ENCODE measurements at regions not wholly inside any gene's neighbourhood (a gene's known extent, or its start where the extent isn't known, plus 50 kb on each side); places are given as distances from the start of the nearest gene placed in this dataset.

GRCh38 chr19:30256496-30256850 lies 115.7 kb upstream of the ZNF536 start:
- TF ChIP-seq, protein P1, sequence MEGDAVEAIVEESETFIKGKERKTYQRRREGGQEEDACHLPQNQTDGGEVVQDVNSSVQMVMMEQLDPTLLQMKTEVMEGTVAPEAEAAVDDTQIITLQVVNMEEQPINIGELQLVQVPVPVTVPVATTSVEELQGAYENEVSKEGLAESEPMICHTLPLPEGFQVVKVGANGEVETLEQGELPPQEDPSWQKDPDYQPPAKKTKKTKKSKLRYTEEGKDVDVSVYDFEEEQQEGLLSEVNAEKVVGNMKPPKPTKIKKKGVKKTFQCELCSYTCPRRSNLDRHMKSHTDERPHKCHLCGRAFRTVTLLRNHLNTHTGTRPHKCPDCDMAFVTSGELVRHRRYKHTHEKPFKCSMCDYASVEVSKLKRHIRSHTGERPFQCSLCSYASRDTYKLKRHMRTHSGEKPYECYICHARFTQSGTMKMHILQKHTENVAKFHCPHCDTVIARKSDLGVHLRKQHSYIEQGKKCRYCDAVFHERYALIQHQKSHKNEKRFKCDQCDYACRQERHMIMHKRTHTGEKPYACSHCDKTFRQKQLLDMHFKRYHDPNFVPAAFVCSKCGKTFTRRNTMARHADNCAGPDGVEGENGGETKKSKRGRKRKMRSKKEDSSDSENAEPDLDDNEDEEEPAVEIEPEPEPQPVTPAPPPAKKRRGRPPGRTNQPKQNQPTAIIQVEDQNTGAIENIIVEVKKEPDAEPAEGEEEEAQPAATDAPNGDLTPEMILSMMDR (IDR thresholded peaks at IDR 0.05; ENCODE audit: low read depth, low read length, poor library complexity, severe bottlenecking): no peak
- TF ChIP-seq EZH2phosphoT487 (IDR thresholded peaks at IDR 0.05; ENCODE audit: borderline replicate concordance, low read length): no peak

Data from DOHH2 (cell line).